HG03066 (cell line): ENCODE measurements at regions not wholly inside any gene's neighbourhood (a gene's known extent, or its start where the extent isn't known, plus 50 kb on each side); places are given as distances from the start of the nearest gene placed in this dataset.

Experiments used
- ATAC-seq: cut with Tn5 transposase; IDR thresholded peaks from one replicate; pipeline ENCODE4 v1.9.1; 2021; ENCODE audit warnings: low read depth; ENCODE audit not compliant: unreplicated experiment

GRCh38 chr10:33573606-33574005, 239.1 kb upstream of the NRP1 start:
- ATAC-seq: no peak

DNA sequence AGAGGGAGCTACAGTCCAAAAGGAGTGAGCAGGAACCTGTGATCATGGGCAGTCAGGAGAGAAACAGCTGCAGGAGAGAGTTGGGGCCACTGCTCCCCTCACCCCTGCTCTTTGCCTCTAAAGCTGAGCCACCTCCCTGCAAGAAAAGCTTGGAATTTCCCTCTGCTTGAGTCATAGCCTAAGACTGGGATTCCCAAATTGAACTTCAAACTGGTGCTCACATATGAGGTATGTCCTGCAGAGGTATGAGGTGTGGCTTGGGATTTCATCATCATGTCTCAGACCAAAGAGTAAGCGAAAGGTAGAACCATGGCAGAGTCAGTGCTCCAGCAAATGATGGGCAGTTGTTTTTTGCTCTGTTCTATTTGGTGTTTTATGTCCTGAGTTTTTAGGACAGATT, 237.1 kb upstream of the NRP1 start:
- no peak for ATAC-seq

DNA sequence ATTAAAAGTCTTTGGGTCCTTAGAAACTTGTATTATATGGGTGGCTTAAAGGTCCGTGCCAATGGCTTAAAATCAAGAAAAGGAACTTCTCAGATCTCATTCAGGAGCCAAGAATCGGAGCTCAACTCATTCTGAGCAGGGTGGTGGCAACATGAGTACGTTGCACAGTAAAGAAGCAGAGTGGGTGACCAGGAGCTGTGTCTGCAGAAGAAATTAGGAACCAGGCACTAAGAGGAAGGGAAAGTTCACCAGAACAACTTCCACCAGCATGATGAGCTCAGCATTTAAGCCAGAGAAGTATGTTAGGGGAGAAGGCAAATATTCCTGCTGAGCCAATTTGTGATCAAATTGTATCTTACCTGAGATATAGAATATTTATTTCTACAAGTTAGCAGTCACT, 236.0 kb upstream of the NRP1 start:
- ATAC-seq: no peak

DNA sequence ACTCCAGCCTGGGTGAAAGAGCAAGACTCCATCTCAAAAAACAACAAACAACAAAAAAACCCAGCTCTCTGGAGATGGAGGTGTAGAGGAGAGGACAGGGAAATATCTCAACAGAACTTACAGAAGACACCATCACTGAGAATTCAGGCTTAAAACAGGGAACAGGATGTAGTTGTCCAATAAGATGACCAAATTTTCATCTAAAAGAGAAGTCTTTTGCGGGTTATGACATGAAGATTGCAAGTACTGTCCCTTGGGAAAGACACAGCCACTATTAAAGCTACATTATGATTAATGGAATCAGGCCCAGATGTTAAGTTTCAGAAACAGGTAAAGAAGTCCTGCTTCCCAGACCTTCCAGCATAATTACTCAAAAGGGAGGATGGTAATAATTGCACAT, 235.2 kb upstream of the NRP1 start:
- ATAC-seq: no peak

- ATAC-seq: no peak
Measured at GRCh38 chr10:33566426-33566825, 232.0 kb upstream of the NRP1 start.

- no peak for ATAC-seq
Measured at GRCh38 chr10:33566001-33566400, 231.5 kb upstream of the NRP1 start.

- no peak for ATAC-seq
Measured at GRCh38 chr10:33565231-33565630, 230.8 kb upstream of the NRP1 start.

GRCh38 chr10:33559105-33559504, 224.6 kb upstream of the NRP1 start:
- ATAC-seq: no peak

GRCh38 chr10:33557313-33557712, 222.8 kb upstream of the NRP1 start:
- ATAC-seq: no peak

GRCh38 chr10:33556620-33557019, 222.2 kb upstream of the NRP1 start:
- ATAC-seq: no peak

DNA sequence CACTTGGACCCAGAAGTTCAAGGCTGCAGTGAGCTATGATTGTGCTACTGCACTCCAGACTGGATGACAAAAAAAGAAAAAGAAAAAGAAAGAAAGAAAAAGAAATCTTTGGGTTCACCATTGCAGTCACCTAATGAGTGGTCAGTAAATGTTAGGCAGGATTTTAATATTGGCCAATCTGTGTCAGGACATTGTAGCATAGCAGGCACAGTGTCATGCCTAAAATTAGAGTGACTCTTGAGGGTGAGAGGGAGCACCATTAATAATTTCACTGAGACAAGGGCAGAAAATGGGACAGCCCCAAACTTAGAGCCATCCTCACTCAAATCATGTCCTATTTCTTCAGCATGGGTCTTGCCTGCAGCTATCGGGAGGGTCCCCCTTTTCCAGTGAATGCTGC, 221.6 kb upstream of the NRP1 start:
- no peak for ATAC-seq

DNA sequence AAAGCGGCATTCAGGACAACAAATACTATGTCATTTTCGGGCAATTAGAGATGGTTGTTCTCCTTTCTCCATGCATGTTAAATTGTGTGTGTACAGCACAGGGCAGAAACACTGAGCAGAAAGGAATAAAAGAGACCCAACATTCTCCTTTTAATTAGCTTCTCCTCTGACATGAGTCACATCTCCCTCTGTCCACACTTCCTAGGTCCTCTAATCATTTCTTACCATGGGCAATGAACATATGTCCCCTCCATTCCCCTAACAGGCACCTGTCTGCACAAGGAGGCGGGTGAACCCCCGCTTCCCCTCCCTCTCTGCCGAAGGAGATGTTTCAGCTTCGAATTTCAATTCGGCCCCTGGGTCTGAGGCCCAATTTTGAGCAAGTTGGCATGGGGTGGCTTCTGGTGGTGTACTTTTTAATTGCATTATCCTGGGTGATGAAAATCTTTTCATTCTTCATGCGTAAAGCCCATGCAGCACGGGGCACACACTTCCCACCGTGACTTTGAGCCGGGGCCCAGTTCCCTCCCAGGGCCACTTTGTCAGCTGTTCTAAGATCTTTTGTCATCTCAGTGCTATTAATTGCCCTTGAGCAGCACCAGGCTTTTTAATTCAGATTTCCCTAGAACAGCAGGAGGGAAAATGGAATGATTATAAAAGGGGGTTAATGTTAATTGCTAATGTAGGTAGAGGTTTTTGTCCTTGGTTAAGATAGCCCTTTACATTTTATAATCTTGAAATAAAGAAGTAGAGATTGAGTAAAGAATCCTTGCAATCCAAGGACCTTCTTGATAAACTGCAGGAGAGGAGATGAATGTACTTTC, 219.5 kb upstream of the NRP1 start:
- no peak for ATAC-seq

DNA sequence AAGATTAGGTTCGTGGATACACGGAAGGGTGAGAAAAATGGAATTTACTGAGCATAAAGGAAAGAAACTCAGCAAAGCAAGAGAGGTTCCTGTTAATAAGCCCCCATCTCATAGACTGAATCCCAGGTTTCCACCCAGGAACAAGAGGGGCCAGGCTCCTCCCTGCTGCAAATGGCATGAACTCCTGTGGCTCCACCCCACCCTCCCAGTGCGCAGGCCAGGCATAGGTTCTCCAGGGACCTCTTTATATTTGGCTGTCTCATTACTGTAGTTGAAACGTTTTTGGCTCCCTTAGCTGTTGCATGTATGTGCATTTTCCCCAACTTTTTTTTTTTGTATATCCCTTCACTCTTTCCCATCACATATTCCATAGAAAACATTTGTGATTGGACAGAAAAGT, 217.8 kb upstream of the NRP1 start:
- no peak for ATAC-seq

DNA sequence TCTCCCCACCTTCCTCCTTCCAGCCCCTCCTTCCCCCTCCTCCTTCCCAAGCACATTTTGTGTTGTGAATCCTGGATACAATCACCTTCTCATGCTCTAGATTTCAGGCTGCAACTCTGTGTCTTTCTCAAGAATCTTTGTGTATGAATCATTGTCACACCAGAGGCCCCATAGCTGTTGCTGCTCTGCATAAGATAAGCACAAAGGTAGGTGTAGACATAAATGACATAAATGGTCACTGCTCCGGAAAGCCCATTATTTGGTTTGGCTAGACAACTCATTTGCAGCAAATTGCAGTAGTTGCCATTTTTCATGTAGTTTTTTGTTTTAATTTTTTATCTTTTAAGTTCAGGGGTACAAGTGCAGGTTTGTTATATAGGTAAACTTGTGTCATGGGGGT, 216.3 kb upstream of the NRP1 start:
- no peak for ATAC-seq

GRCh38 chr10:33547976-33548375, 213.5 kb upstream of the NRP1 start:
- ATAC-seq: no peak

GRCh38 chr10:33546031-33546430, 211.6 kb upstream of the NRP1 start:
- no peak for ATAC-seq

- ATAC-seq: no peak
Measured at GRCh38 chr10:33542752-33543505, 208.5 kb upstream of the NRP1 start.

GRCh38 chr10:33539116-33539515, 204.6 kb upstream of the NRP1 start:
- ATAC-seq: no peak

GRCh38 chr10:33537066-33537465, 202.6 kb upstream of the NRP1 start:
- ATAC-seq: no peak

GRCh38 chr10:33536508-33536907, 202.0 kb upstream of the NRP1 start:
- ATAC-seq: no peak

- ATAC-seq: no peak
Measured at GRCh38 chr10:33535866-33536265, 201.4 kb upstream of the NRP1 start.

DNA sequence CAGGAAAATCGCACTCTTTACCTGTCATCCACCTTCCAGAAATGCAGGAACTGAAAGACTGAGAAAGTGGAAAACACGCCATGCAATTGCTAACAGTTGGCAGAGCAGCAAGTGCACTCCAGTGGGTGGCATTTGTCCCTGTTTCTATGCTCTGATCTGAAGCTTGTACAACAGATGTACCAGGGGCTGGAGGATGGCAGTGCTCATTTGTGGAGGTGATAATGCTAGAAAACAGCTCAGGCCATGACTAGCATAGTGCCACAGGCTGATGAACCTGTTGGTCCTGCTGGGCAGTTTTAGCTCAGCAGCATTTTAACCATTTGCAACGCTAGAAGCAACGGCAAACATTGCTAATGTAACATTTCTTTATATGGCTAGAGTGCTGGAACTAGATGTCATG, 199.9 kb upstream of the NRP1 start:
- ATAC-seq: no peak
